Astrocyte (in vitro differentiated cells and primary cell): ENCODE measurements at regions not wholly inside any gene's neighbourhood (a gene's known extent, or its start where the extent isn't known, plus 50 kb on each side); places are given as distances from the start of the nearest gene placed in this dataset.

Source experiments
- DNase-seq: peaks from one replicate; pipeline ENCODE4 v3.0.0-alpha.2; 2010; ENCODE audit warnings: low read depth
- FAIRE-seq: peaks from 2 replicates; lab custom pipeline; 2011; peaks lifted over from hg19 to GRCh38; lab: Jason Lieb, UNC
- H2AFZ ChIP-seq: 2 replicates; pipeline ENCODE4 v1.6.0; 2012; ENCODE audit warnings: low read depth, low read length, inconsistent platforms
- H3K27ac ChIP-seq: 2 replicates; pipeline ENCODE4 v1.5.1; 2011; ENCODE audit warnings: low read depth, low read length, inconsistent platforms
- H3K27me3 ChIP-seq: 2 replicates; pipeline ENCODE4 v1.6.0; 2011; ENCODE audit warnings: low read length, inconsistent platforms; ENCODE audit not compliant: insufficient read depth
- H3K36me3 ChIP-seq: 2 replicates; pipeline ENCODE4 v1.5.1; 2011; ENCODE audit warnings: low read length, inconsistent platforms; ENCODE audit not compliant: insufficient read depth
- H3K4me1 ChIP-seq: 2 replicates; pipeline ENCODE4 v1.5.1; 2011; ENCODE audit warnings: low read length, inconsistent platforms; ENCODE audit not compliant: insufficient read depth
- H3K4me2 ChIP-seq: 2 replicates; pipeline ENCODE4 v1.6.0; 2012; ENCODE audit warnings: low read length, inconsistent platforms
- H3K4me3 ChIP-seq: 2 replicates; pipeline ENCODE4 v1.5.1; 2011; ENCODE audit warnings: low read depth, mild to moderate bottlenecking, low read length, inconsistent platforms; ENCODE audit not compliant: insufficient read depth
- H3K79me2 ChIP-seq: 2 replicates; pipeline ENCODE4 v1.6.0; 2012; ENCODE audit warnings: mild to moderate bottlenecking, low read length, inconsistent platforms; ENCODE audit not compliant: insufficient read depth
- H3K9ac ChIP-seq: 2 replicates; pipeline ENCODE4 v1.6.0; 2012; ENCODE audit warnings: mild to moderate bottlenecking, low read length, inconsistent platforms
- H3K9me3 ChIP-seq: 2 replicates; pipeline ENCODE4 v1.5.1; 2012; ENCODE audit warnings: low read depth, mild to moderate bottlenecking, low read length, inconsistent platforms; ENCODE audit not compliant: insufficient read depth
- H4K20me1 ChIP-seq: 2 replicates; pipeline ENCODE4 v1.6.0; 2012; ENCODE audit warnings: low read length, inconsistent platforms; ENCODE audit not compliant: insufficient read depth
- H3K27ac Mint-ChIP-seq: one replicate; pipeline ENCODE4 v1.8.0; 2021; ENCODE audit warnings: mild to moderate bottlenecking, mixed read lengths; ENCODE audit not compliant: unreplicated experiment
- H3K27me3 Mint-ChIP-seq: one replicate; pipeline ENCODE4 v1.8.0; 2021; ENCODE audit warnings: low read depth, mixed read lengths; ENCODE audit not compliant: unreplicated experiment
- H3K36me3 Mint-ChIP-seq: one replicate; pipeline ENCODE4 v1.8.0; 2021; ENCODE audit warnings: low read depth, mixed read lengths; ENCODE audit not compliant: unreplicated experiment
- H3K4me1 Mint-ChIP-seq: one replicate; pipeline ENCODE4 v1.8.0; 2021; ENCODE audit warnings: low read depth, mixed read lengths; ENCODE audit not compliant: unreplicated experiment
- H3K4me3 Mint-ChIP-seq: one replicate; pipeline ENCODE4 v1.8.0; 2021; ENCODE audit warnings: mild to moderate bottlenecking, moderate library complexity, mixed read lengths; ENCODE audit not compliant: unreplicated experiment
- H3K9me3 Mint-ChIP-seq: one replicate; pipeline ENCODE4 v1.8.0; 2021; ENCODE audit warnings: mild to moderate bottlenecking, mixed read lengths; ENCODE audit not compliant: unreplicated experiment
- CTCF ChIP-seq: IDR thresholded peaks from 2 replicates; pipeline ENCODE4 v1.5.1; 2011; ENCODE audit warnings: low read depth, mild to moderate bottlenecking, inconsistent platforms, low read length, moderate library complexity; ENCODE audit not compliant: insufficient read depth
- EZH2 ChIP-seq: IDR thresholded peaks from 2 replicates; pipeline ENCODE4 v1.6.1; 2012; ENCODE audit warnings: mild to moderate bottlenecking, low read length, inconsistent platforms; ENCODE audit not compliant: insufficient read depth

- no peaks in the 10 kb centered on the region for H3K4me1 ChIP-seq
- H3K79me2 ChIP-seq, result no peaks in the 10 kb centered on the region
- H2AFZ ChIP-seq, result no peak overlapping the region
- no peaks in the 10 kb centered on the region for H3K27me3 ChIP-seq
- DNase-seq (no peak), FAIRE-seq (no peak)
- H4K20me1 ChIP-seq, result no peaks in the 10 kb centered on the region
- H3K27me3 Mint-ChIP-seq, result no peaks in the 10 kb centered on the region
- H3K4me2 ChIP-seq, result no peak overlapping the region
- H3K4me3 Mint-ChIP-seq, result no peak overlapping the region
- no peak overlapping the region for H3K27ac Mint-ChIP-seq
- no peak overlapping the region for H3K4me3 ChIP-seq
- no peaks in the 10 kb centered on the region for H3K36me3 ChIP-seq
- no peak overlapping the region for H3K27ac ChIP-seq
- no peaks in the 10 kb centered on the region for H3K36me3 Mint-ChIP-seq
- H3K9me3 ChIP-seq, result no peaks in the 10 kb centered on the region
- TF ChIP-seq CTCF (no peak), EZH2 (no peak)
- no peak overlapping the region for H3K9ac ChIP-seq
- peaks cover 2% of the 10 kb centered on the region for H3K9me3 Mint-ChIP-seq
- peaks cover 14% of the 10 kb centered on the region for H3K4me1 Mint-ChIP-seq
Measured at GRCh38 chr6:67889682-67889995, 745.4 kb upstream of the ADGRB3 start.

DNA sequence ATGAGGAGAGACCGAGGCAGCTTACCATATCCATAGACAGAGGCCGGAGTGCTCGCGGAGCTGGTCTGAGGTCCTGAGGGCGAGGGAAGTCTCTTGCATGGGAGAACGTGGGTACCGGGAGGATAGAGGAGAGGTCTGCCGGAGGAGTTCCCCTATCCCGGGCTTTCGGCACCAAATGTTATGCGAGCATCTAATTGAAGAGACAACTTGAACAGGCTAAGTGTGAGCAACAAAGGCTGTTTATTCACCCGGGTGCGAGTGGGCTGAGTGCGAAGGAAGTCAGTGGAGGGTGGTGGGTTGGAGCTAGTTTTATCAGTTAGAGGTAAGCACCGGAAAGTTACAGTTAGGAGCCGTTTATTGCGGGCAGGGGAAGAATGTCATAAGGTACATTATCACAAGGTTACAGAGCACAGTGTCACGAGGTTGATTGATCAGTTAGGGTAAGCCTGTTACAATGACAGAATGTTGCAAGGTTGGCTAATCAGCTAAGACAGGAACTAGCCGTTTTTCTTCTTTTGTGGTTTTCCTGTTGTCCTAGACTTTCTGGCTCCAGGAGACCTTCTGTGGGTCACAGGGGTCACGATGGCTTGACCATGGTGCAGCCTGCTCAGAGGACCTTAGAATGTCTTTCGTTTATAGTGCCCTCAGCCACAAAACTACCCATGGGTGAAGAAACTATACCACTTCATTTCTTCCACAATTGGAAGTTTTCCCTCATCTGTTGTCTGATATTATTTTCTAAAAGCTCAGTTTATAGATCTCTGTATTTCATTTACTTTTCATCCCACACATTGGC lies 746.0 kb upstream of the ADGRB3 start:
- H3K4me3 Mint-ChIP-seq, result no peak overlapping the region
- Histone ChIP-seq H3K27ac (no peak overlapping the region), H3K79me2 (no peaks in the 10 kb centered on the region), H3K4me2 (no peak overlapping the region), H2AFZ (no peak overlapping the region), H3K9ac (no peak overlapping the region), H3K36me3 (no peaks in the 10 kb centered on the region), H3K4me3 (no peak overlapping the region), H3K9me3 (no peaks in the 10 kb centered on the region), H4K20me1 (no peaks in the 10 kb centered on the region), H3K27me3 (no peaks in the 10 kb centered on the region), H3K4me1 (no peaks in the 10 kb centered on the region)
- peaks cover 2% of the 10 kb centered on the region for H3K9me3 Mint-ChIP-seq
- no peak for FAIRE-seq
- H3K36me3 Mint-ChIP-seq, result no peaks in the 10 kb centered on the region
- DNase-seq, result peak; percentile 36
- no peak overlapping the region for H3K27ac Mint-ChIP-seq
- H3K4me1 Mint-ChIP-seq, result peaks cover 14% of the 10 kb centered on the region
- no peak for TF ChIP-seq CTCF
- no peak for TF ChIP-seq EZH2
- H3K27me3 Mint-ChIP-seq, result no peaks in the 10 kb centered on the region

DNA sequence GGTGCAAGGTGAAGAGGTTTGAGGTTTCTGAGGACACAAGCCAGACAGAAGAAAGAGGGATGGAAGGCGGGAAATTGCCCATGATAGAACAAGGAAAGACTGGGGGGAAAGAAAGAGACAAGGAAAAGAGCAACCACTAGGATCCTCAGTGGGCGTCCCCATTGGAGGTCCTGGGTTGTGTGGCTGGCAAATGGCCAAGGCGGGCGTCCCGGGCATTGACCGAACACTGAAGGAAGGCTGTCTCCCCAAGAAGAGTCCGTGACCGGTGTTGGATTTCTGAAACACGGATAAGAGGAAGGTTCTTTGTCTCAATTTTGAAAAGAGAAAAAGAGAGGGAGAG lies 746.6 kb upstream of the ADGRB3 start:
- Mint-ChIP-seq H3K4me1 (peaks cover 14% of the 10 kb centered on the region), H3K27ac (no peak overlapping the region), H3K9me3 (peaks cover 2% of the 10 kb centered on the region), H3K27me3 (no peaks in the 10 kb centered on the region), H3K4me3 (no peak overlapping the region), H3K36me3 (no peaks in the 10 kb centered on the region)
- Histone ChIP-seq H3K27me3 (no peaks in the 10 kb centered on the region), H3K4me3 (no peak overlapping the region), H3K79me2 (no peaks in the 10 kb centered on the region), H3K36me3 (no peaks in the 10 kb centered on the region), H3K9ac (no peak overlapping the region), H3K4me2 (no peak overlapping the region), H3K4me1 (no peaks in the 10 kb centered on the region), H3K27ac (no peak overlapping the region), H4K20me1 (no peaks in the 10 kb centered on the region), H3K9me3 (no peaks in the 10 kb centered on the region), H2AFZ (no peak overlapping the region)
- FAIRE-seq (no peak), DNase-seq (no peak)
- TF ChIP-seq EZH2 (no peak), CTCF (no peak)
